GM18511 (cell line): ENCODE measurements at regions not wholly inside any gene's neighbourhood (a gene's known extent, or its start where the extent isn't known, plus 50 kb on each side); places are given as distances from the start of the nearest gene placed in this dataset.

ENCODE experiments used
- ATAC-seq: cut with Tn5 transposase; IDR thresholded peaks from one replicate; pipeline ENCODE4 v1.9.1; 2021; ENCODE audit warnings: mild to moderate bottlenecking, moderate library complexity; ENCODE audit not compliant: unreplicated experiment

DNA sequence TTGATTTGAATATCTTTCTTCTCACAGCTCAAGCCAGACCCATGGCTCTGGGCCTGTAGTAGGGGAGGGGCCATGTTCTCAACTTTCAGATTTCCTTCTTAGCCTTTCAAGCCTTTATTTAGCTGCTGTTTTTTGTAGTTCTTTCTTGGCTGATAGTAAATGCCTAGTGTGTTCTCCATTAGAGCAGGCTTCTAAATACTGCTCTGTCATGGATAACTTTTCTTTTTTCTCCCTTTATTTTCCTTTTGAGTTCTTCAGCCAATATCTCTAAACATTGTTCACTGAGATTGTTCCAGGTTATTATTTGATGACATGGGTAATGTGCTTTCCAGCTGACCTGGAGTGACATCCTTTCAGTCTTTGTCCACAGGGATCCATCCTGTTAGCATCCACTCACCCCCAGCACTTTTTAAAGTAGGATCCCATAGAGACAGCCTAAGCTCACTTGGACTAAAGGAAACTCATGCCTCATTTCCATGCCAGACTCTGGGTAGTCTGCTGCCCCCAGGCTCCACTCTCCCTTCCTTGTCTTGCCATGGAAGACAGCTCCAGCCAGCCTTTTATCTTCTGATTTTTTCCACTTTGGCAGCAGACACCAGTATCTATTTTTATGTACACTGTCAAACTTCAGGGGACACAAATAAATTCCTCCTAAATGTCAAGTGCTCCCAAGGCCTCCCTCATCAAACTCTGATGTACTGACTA, 645.6 kb downstream of the RNF144B start:
- no peak for ATAC-seq

DNA sequence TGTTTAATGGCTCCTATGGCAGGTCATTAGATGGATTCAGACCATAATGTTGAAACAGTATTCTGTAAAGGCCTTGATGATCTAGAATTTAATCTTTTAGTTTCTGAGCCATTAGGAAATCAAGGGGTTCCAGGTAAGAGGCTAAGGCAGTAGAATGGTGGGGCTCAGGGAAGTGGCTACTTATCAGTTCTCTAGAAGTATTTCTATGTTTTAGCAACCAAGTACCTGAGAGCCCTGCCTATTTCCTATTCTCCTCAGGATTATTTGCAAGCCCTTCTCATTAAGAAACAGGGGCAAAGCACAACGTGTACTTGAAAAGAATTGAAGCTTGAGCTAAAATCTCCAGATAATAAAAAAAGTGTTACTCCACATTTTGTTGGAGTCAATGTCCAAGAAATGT, 646.5 kb downstream of the RNF144B start:
- ATAC-seq = no peak

DNA sequence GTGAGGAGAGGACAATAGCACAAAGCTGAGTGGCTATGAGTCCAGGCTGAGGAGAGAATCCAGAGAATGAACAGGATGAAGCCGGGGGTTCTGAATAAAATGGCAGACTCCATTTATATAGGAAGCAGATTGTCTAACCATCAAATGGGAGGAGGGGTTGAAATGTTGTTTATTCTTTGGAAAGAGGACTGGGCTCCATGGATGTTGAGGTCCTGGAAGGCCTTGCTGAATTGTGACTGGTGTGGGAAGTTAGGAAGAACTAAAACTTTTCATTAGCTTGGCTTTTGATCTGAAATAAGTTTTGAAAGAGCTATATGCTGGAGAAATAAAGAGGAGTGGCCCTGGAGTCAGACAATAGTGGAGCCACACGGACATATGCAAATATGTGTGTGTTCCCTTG, 647.8 kb downstream of the RNF144B start:
- no peak for ATAC-seq

DNA sequence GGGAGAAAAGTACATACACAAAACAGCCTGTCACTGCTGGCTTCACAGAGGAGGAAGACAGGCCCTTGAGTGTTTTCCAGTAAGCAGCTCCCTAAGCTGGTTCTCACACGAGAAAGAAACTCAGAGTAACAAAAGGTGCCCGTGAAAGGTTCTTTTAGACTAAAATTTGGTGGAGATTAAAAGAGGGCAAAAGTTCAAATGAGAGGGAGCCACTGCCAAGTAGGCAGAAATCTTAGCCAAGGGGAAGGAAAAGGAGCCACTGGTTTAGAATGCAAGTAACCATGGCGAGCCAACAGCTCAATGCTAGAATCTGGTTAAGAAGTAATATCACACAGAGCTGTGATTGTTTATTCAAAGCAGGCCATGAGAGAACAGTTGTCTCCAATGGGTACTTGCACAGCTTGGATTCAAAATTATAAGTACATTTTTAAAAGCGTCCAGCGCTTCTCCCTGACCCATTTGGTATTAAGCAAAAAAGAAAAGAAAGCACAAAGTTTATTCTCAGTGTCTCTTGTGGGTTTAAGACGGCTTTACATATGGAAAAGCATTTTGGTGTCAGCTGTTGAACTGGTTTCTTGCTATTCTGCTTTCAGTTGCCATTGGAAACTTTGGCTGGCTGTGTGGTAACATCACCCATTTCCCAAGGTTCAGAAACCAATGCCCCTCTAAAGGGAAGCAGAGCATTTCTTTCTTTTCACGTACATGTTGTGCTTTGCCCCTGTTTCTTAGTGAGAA, 648.5 kb downstream of the RNF144B start:
- ATAC-seq = no peak

DNA sequence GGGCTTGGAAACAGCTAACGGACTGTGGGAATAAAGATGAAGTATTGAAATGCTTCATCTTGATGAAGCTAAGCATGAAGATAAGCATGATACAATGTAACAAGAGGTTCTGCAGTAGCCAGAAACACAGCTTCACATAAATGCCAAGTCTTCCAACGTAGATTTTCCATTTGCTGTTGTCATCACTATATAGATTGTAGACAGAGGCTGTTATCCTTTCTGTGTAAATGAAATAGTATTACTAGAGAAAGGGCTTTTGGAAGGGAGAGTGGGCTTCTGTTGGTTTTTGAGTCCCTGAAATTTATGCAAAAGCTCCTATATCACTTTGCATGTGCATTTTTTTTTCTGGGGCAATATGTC, 649.0 kb downstream of the RNF144B start:
- ATAC-seq = no peak

DNA sequence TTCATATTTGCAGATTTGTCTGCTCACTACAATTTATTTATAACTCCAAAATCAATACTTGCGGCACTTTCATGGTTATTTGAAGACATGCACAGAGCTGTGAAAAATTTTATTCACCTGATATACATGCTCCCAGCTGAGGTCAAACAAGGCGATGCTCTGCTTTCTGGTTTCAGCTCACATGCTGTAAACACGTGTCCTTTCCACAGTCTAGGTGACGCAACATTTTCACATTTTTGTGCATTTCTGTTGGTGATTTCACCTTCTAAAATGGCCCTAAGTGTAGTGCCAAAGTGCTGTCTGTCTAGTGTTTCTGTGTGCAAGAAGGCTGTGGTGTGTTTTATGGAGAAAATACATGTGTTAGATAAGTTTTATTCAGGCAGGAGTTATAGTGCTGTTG, 650.5 kb downstream of the RNF144B start:
- no peak for ATAC-seq

DNA sequence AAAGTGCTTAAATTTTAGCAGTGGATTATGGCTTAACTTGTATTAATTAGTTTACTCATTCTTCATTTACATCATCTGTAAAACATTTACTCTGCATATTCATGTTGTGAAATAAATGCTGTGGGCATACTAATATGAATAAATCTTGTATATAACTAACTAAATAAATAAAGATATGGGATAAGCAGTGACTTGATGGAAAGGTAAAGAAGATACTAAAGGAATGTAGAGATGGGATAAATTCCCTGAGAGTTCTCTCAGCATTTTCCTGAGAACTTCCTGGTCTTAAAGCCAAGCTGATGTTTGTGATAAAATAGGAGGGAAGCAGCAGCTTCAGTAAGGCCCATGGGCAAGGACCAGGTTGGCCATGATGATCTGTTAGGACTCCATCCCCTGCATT, 652.1 kb downstream of the RNF144B start:
- ATAC-seq = no peak

DNA sequence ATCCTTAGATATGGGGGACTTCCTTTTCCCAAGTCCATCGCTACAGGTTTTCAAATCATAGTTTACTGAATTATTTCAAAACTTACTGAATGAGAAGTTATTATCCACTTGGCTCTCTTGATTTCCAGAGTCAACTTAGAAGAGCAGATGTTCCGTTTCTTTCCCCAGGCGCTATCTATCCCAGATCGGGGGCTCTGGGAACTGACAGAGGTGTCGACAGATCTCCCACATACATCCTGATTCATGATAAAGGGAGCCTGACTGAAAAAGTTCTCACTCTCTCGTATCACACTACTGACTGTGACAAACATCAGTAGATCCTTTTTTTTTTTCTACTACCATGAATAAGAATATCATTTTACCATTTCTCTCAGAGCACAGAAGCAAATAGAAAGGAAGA, 654.8 kb downstream of the RNF144B start:
- no peak for ATAC-seq

DNA sequence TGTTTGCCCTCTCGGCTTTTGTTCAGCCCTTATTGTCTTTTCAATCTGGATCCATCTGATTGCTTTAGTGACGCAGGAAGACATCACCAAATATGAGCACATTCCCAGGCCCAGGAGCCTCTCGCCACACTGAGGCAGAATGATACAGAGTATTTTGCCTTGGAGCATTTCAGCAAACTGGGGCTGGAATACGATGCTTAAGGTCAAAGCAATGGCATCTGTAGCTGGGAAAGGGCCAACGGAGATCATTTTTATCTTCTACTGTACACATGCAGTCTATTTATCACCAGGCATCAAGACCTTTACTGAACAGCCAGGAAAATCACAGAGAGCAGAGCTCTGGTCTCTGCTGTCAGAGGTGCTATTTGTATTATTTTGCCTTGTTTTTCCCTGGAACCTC, 655.3 kb downstream of the RNF144B start:
- no peak for ATAC-seq

DNA sequence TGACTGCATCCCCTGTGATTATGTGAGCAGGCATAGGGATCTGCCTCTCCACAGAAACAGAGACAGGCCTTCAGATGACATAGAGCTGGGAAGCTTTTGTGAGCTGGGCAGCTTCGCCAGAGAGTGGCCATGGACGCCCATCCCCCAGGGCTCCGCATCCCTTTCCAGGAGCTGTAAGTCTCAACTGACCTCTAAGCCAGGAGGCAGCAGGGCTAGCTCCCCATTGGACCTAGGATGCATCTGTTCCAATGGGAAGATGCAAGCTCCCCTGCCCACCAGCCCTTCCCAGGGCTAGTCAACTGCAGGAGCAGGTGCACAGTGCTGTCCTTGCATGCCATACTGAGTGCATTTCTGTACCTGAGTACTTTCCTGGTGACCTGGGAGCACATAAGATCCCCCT, 663.6 kb downstream of the RNF144B start:
- ATAC-seq = no peak

DNA sequence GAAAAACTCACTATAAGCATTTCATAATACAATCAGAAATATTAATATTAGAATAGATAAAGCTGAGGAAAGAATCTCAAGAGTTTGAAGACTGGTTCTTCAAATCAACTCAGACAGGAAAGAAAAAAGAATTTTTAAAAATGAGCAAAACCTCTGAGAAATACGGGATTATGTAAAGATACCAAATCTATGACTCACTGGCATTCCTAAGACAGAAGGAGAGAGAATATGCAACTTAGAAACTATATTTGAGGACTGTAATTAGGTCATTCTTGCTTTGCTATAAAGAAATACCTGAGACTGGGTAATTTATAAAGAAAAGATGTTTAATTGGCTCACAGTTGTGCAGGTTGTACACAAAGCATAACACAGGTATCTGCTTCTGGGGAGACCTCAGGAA, 665.1 kb downstream of the RNF144B start:
- no peak for ATAC-seq

DNA sequence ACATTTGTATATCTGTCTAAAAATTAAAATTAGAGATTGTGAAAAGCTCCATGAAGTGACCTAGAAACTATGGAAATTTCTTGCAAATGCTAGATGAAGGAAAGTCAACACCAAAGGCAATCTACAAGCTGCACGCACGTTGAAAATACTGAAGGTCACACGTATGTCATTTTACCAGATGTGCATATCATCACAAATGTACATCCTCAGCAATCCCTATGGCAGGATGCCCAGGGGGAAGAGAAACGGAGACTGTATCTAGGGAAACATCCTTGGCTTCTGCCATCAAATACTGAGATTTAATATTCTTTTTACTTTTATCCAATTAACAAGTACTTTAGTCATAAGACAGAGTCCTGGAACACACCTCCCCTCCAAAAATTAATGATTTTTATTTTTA, 672.0 kb downstream of the RNF144B start:
- no peak for ATAC-seq

DNA sequence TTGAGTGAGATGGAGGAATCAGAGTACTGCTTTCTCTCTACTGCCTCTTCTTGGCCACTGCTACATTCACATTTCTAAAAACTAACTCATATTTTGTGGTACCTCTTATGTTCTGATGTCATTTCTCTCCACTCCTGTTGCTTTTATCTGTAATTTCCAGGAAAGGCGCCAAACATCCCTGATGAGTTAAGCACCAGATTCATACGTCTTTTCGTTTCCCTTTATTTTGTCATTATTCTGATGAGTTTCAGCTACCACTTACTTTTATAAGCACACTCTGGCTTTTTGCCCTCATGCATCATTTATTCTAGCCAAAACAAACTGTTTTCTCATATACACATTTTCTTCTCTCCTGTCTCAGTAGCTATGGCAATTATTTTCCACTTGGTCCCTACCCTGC, 680.0 kb downstream of the RNF144B start:
- no peak for ATAC-seq

DNA sequence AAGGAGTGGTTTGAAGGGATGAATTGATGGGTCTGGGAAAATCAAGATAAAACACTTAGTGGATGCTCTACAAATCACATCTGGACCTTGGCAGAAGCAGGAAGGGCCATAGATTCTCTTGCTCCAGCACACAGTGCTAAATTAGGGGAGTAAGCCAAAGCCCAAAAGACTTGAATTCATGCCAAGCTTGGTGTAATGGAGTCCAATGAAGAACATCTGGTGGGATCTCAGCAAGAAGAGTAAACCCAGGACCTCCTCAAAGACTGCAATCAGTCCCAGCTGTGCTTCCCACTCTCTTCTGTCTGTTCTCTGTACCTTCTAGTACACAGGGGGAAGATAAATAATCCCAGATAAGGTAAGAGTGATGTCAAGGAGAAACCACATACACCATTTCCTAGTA, 683.4 kb downstream of the RNF144B start:
- ATAC-seq = no peak

DNA sequence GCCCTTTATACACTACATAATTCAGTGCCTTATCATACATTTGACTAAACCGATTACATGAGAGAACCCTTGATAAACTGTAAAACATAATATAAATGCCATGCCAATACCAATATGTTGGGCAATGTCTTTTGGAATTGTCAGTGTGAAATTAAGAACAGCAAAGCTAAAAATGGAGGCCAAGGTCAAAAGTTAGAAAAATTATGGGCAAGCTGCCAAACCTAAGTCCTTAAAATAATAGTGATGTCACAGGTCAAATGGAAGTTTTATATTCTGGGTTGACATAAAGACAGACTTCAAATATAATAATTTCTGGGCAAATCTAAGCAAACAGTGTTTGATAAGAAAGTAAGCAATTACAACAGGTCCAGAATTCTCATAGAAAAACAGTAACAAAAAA, 696.7 kb downstream of the RNF144B start:
- ATAC-seq = no peak

DNA sequence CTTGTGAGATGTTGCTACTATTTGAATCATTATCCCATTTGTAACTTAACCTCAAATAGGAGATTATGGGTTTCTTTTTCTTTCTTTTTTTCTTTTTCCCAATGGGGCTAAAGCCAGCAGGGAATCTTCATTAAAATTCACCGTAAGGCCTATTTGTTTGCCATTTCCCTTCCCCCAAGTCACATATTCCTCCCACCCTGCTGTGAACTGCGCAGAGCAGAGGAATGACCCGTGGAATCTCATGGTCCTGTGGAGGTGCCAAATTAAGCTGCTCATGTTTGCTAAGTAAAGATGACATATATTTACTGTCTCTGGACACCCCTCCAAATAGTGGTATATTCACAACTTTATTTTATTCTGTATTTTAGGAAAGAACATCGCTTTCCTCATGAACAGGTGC, 699.3 kb downstream of the RNF144B start:
- ATAC-seq = no peak

DNA sequence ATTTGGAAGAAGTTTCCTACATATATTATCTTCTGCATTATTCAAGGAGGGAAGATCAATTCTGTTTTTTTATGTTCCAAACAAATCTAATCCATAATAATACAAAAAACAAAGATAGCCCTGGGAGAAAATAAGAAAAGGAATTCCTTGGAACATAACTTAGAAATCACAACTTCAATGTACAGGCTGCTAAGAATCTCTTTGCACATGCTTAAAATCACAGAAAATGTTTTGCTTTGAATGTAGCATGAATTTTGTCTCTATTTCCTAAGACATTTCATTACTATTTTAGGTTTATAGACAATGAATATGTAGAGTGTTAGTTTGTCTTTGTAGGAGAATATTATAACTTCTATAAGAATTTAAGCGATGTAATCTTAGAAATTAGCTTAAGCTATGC, 700.1 kb downstream of the RNF144B start:
- ATAC-seq = no peak

DNA sequence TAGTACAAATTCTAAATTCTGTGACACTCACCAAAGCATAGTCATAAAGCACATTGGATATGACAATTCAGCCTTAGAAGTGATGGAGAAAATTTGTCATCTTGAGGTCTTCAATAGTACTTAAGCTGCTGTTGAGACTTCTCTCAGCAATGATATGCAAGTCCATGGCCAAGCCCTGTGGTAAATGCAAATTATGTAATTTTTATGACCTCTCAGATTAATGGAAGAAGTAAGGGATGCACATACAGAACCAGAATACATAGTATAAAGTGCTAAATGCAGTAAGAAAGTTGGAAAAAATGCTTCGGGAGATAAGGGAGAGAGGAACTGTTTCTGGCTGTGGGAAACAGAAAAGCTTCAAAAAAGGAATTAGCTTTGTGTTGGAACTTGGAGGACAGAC, 700.7 kb downstream of the RNF144B start:
- ATAC-seq = no peak

DNA sequence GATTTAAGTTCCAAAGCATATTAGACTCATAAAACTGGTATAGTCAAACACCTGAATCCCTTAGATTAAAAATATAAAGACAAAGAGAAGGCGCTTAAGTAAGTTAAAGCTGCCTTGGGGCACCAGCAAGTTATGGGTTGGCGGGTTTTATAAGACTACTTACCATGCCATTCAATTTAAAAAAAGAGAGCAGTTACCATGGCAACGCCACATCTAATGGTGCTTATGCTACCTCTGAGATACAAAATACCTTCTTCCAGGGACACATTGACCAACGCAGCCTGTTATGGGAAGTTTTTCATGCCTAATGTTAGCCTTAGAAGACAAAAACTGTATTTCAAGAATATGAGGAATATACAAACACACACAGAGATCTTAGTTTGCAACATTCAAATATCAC, 713.6 kb downstream of the RNF144B start:
- no peak for ATAC-seq

DNA sequence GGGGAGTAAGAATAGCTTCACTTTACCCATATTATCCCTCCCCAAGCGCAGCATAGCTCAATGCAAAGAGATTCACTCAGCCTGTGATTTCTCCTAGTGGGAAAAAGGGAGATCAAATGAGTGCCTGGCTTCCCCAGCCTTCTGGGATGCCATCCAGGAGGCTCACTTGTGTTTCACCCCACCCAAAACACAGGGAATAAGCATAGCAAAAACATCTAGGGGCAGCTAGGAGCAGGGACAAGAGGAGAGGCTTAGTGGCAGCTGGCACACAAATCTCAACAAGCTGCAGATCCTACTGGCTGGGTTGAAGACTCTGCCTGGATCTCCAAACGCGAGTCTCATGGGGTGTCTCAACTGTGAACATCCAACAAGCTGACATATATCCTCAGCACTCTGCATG, 715.8 kb downstream of the RNF144B start:
- no peak for ATAC-seq

DNA sequence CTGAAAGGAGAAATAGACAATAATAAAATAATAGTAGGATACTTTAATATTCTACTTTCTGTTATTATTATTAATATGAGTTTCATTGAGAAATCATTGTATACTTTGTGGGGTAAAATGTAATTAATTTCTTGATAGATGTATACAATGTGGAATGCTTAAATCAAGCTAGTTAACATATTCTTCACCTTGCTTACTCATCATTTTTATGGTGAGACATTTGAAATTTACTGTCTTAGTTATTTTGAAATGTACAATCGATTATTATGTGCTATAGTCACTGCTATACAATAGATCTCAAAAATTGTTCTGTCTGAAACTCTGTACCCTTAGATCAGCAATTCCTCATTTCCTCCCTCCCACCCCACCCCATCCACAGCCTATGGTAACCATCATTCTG, 720.3 kb downstream of the RNF144B start:
- ATAC-seq = no peak

DNA sequence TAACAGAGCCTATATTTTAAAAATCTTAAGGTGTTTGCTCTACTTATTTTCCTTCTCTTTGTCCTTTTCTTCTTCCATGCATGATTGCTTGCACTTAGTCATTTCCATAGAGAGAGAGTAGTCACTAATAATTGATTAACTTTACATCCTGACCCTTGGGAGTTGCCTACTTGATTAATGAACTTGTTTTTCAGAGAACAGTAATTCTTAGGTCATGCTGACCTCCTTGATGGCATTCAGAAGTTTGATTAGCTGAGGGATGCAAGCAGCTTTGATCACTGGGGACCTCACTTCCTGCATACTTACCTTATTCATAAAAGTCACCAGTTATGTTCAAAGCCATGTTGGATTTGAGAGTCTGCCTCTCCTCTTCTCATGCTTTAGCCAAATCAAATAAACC, 715.6 kb upstream of the ID4 start:
- ATAC-seq = no peak

DNA sequence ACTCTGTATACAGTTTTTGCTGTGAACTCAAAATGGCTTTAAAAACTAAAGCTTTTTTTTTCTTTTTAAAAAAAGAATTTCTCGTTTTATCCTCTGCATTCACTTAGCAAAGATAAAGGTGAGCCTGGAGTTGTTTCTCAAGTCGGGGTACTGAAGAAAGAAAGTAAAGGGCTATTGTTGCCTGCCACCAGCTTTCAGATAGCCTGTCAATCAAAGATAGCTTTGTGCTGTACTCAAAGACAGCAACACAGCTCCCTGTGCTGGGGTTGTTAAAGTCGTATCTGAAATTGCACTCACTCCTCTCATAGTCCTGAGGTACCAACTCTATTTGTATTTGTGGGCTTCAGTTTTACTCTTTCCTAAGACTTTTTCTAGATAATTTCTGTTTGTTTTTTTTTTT, 710.1 kb upstream of the ID4 start:
- ATAC-seq = no peak
